ENCODE measurements at regions not wholly inside any gene's neighbourhood (a gene's known extent, or its start where the extent isn't known, plus 50 kb on each side); places are given as distances from the start of the nearest gene placed in this dataset.
A peak's percentile ranks its signal among the peaks of the same experiment; 100 is the strongest.

DNA sequence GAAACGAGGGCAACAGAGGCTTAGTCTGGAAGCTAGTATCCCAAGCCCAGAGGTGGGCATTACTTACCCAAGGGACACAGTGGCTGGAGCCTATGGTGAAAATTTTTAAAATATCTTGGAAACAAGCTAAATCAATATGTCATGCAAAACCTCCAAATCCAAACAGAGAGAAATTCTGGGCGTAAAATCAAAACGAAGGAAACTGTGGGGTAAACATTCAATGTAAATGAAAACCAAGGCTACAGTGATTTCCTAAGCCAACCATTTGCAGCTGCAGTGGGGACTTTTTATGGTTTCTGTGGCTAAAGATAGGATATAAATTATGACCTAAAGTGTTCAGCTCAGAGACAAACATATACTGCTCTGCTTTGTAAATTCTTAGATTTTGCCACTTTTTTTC, 507.7 kb upstream of the DIAPH2 start:
- Histone ChIP-seq H3K27ac (ENCODE audit: low read length) (no peak overlapping the region), H3K9ac (ENCODE audit: low read length) (no peak overlapping the region)

GRCh38 chrX:96181605-96182004, 503.0 kb upstream of the DIAPH2 start:
- H3K79me2 ChIP-seq (ENCODE audit: low read length), result no peaks in the 10 kb centered on the region
- peaks cover 3% of the 10 kb centered on the region; the same call in 1 of the 2 replicates for H3K4me1 ChIP-seq (ENCODE audit: low read length)
- H3K9me3 ChIP-seq (ENCODE audit: insufficient read depth, low read length), result no peaks in the 10 kb centered on the region
- no peak overlapping the region for H3K4me2 ChIP-seq (ENCODE audit: low read length)
- no peak overlapping the region for H2AFZ ChIP-seq (ENCODE audit: low read depth, low read length)
- no peak overlapping the region for H3K4me3 ChIP-seq (ENCODE audit: low read length)
- no peak overlapping the region for H3K9ac ChIP-seq (ENCODE audit: low read length)
- no peak overlapping the region for H3K27ac ChIP-seq (ENCODE audit: low read length)
- no peaks in the 10 kb centered on the region for H3K36me3 ChIP-seq (replicated peaks; ENCODE audit: low read depth, low read length)
- H3K27me3 ChIP-seq (ENCODE audit: low read depth, low read length), result no peaks in the 10 kb centered on the region
- TF ChIP-seq EZH2phosphoT487 (IDR thresholded peaks at IDR 0.05; ENCODE audit: low read depth) (no peak), CTCF (IDR thresholded peaks at IDR 0.05; ENCODE audit: low read depth, low read length) (no peak)
- H4K20me1 ChIP-seq (ENCODE audit: insufficient read depth, low read length), result no peaks in the 10 kb centered on the region

More for the DNA sequence above, 507.7 kb upstream of the DIAPH2 start:
- Histone ChIP-seq H3K4me1 (ENCODE audit: low read length) (no peaks in the 10 kb centered on the region), H3K27me3 (ENCODE audit: low read depth, low read length) (no peaks in the 10 kb centered on the region), H3K4me2 (ENCODE audit: low read length) (no peak overlapping the region), H4K20me1 (ENCODE audit: insufficient read depth, low read length) (no peaks in the 10 kb centered on the region), H3K9me3 (ENCODE audit: insufficient read depth, low read length) (no peaks in the 10 kb centered on the region), H3K36me3 (replicated peaks; ENCODE audit: low read depth, low read length) (no peaks in the 10 kb centered on the region), H3K4me3 (ENCODE audit: low read length) (no peak overlapping the region), H3K79me2 (ENCODE audit: low read length) (no peaks in the 10 kb centered on the region), H2AFZ (ENCODE audit: low read depth, low read length) (no peak overlapping the region)
- no peak for TF ChIP-seq CTCF (IDR thresholded peaks at IDR 0.05; ENCODE audit: low read depth, low read length)
- no peak for TF ChIP-seq EZH2phosphoT487 (IDR thresholded peaks at IDR 0.05; ENCODE audit: low read depth)

GRCh38 chrX:96182366-96182765, 502.3 kb upstream of the DIAPH2 start:
- H3K36me3 ChIP-seq (replicated peaks; ENCODE audit: low read depth, low read length), result no peaks in the 10 kb centered on the region
- H3K4me3 ChIP-seq (ENCODE audit: low read length), result peak overlapping the region; percentile 15; the same call in 1 of the 2 replicates
- peak overlapping the region; percentile 88 for H2AFZ ChIP-seq (ENCODE audit: low read depth, low read length)
- H3K27ac ChIP-seq (ENCODE audit: low read length), result no peak overlapping the region
- H3K9ac ChIP-seq (ENCODE audit: low read length), result no peak overlapping the region
- H3K27me3 ChIP-seq (ENCODE audit: low read depth, low read length), result no peaks in the 10 kb centered on the region
- H3K4me1 ChIP-seq (ENCODE audit: low read length), result peaks cover 3% of the 10 kb centered on the region; the same call in 1 of the 2 replicates
- TF ChIP-seq CTCF (IDR thresholded peaks at IDR 0.05; ENCODE audit: low read depth, low read length) (peak; percentile 69), EZH2phosphoT487 (IDR thresholded peaks at IDR 0.05; ENCODE audit: low read depth) (no peak)
- H4K20me1 ChIP-seq (ENCODE audit: insufficient read depth, low read length), result no peaks in the 10 kb centered on the region
- no peaks in the 10 kb centered on the region for H3K79me2 ChIP-seq (ENCODE audit: low read length)
- H3K9me3 ChIP-seq (ENCODE audit: insufficient read depth, low read length), result no peaks in the 10 kb centered on the region
- peak overlapping the region; percentile 52 for H3K4me2 ChIP-seq (ENCODE audit: low read length)

DNA sequence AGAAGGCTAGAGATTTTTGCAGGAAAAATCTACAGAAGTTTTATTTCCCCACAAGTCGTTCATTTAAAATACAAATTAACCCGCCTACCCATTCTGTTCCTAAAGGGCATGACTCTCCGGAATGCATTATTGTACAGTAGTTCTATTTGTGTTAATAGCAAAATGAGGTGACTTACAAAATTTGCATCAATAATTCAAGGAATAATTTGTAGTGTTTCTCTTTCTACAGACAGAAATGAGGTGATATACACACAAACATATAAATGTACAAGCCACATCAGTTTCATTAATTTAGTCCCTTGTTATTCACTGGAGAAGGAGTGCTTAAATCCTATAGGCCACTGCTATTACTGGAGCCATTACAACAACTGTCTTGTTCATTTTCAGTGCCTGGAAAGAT, 501.3 kb upstream of the DIAPH2 start:
- H3K4me3 ChIP-seq (ENCODE audit: low read length), result no peak overlapping the region

More for the DNA sequence above, 501.3 kb upstream of the DIAPH2 start:
- Histone ChIP-seq H3K79me2 (ENCODE audit: low read length) (no peaks in the 10 kb centered on the region), H2AFZ (ENCODE audit: low read depth, low read length) (no peak overlapping the region), H3K4me1 (ENCODE audit: low read length) (peaks cover 3% of the 10 kb centered on the region; the same call in 1 of the 2 replicates), H3K27me3 (ENCODE audit: low read depth, low read length) (no peaks in the 10 kb centered on the region), H3K9ac (ENCODE audit: low read length) (no peak overlapping the region), H4K20me1 (ENCODE audit: insufficient read depth, low read length) (no peaks in the 10 kb centered on the region), H3K27ac (ENCODE audit: low read length) (no peak overlapping the region), H3K4me2 (ENCODE audit: low read length) (no peak overlapping the region), H3K9me3 (ENCODE audit: insufficient read depth, low read length) (no peaks in the 10 kb centered on the region), H3K36me3 (replicated peaks; ENCODE audit: low read depth, low read length) (no peaks in the 10 kb centered on the region)
- TF ChIP-seq EZH2phosphoT487 (IDR thresholded peaks at IDR 0.05; ENCODE audit: low read depth) (no peak), CTCF (IDR thresholded peaks at IDR 0.05; ENCODE audit: low read depth, low read length) (no peak)
